ENCODE measurements at regions not wholly inside any gene's neighbourhood (a gene's known extent, or its start where the extent isn't known, plus 50 kb on each side); places are given as distances from the start of the nearest gene placed in this dataset.

GRCh38 chr9:119701651-119702050, 332.4 kb upstream of the BRINP1 start:
- TF ChIP-seq USF2 (CRISPR knock-in tag; IDR thresholded peaks at IDR 0.05) (no peak), CTCF (IDR thresholded peaks at IDR 0.05) (no peak), SP1 (CRISPR knock-in tag; conservative IDR thresholded peaks at IDR 0.05) (no peak)
